HG03571 (cell line): ENCODE measurements at regions not wholly inside any gene's neighbourhood (a gene's known extent, or its start where the extent isn't known, plus 50 kb on each side); places are given as distances from the start of the nearest gene placed in this dataset.

Source experiments
- ATAC-seq: cut with Tn5 transposase; IDR thresholded peaks from one replicate; pipeline ENCODE4 v1.9.1; 2021; ENCODE audit not compliant: unreplicated experiment

- ATAC-seq: no peak
Observed at GRCh38 chr2:4549666-4550210, 846.4 kb downstream of the DCDC2C start.

- no peak for ATAC-seq
Observed at GRCh38 chr2:4551691-4552474, 848.5 kb downstream of the DCDC2C start.

GRCh38 chr2:4553241-4553640, 849.9 kb downstream of the DCDC2C start:
- ATAC-seq: no peak

GRCh38 chr2:4556135-4556896, 852.9 kb downstream of the DCDC2C start:
- ATAC-seq: no peak

- ATAC-seq: no peak
Observed at GRCh38 chr2:4561196-4561595, 857.8 kb downstream of the DCDC2C start.

GRCh38 chr2:4576075-4576474, 872.7 kb downstream of the DCDC2C start:
- no peak for ATAC-seq

- ATAC-seq: no peak
Observed at GRCh38 chr2:4579977-4580376, 876.6 kb downstream of the DCDC2C start.

- no peak for ATAC-seq
Observed at GRCh38 chr2:4585057-4585635, 881.8 kb downstream of the DCDC2C start.

GRCh38 chr2:4588606-4589005, 885.2 kb downstream of the DCDC2C start:
- ATAC-seq: no peak

- ATAC-seq: no peak
Observed at GRCh38 chr2:4591261-4591660, 887.9 kb downstream of the DCDC2C start.

- no peak for ATAC-seq
Observed at GRCh38 chr2:4597400-4597799, 894.0 kb downstream of the DCDC2C start.

- ATAC-seq: no peak
Observed at GRCh38 chr2:4604767-4605166, 901.4 kb downstream of the DCDC2C start.

- no peak for ATAC-seq
Observed at GRCh38 chr2:4618141-4618540, 914.8 kb downstream of the DCDC2C start.

GRCh38 chr2:4618630-4619228, 915.4 kb downstream of the DCDC2C start:
- no peak for ATAC-seq

GRCh38 chr2:4628998-4629501, 925.7 kb downstream of the DCDC2C start:
- no peak for ATAC-seq

GRCh38 chr2:4635289-4635688, 931.9 kb downstream of the DCDC2C start:
- no peak for ATAC-seq

GRCh38 chr2:4653991-4654390, 950.6 kb downstream of the DCDC2C start:
- no peak for ATAC-seq

- ATAC-seq: no peak
Observed at GRCh38 chr2:4656326-4656725, 953.0 kb downstream of the DCDC2C start.

GRCh38 chr2:4662161-4662779, 958.9 kb downstream of the DCDC2C start:
- ATAC-seq: no peak

GRCh38 chr2:4668381-4668780, 965.0 kb downstream of the DCDC2C start:
- no peak for ATAC-seq

- ATAC-seq: no peak
Observed at GRCh38 chr2:4670331-4670730, 967.0 kb downstream of the DCDC2C start.
